HG02943 (cell line): ENCODE measurements at regions not wholly inside any gene's neighbourhood (a gene's known extent, or its start where the extent isn't known, plus 50 kb on each side); places are given as distances from the start of the nearest gene placed in this dataset.
"Not testable (repeated sequence)": the region's sequence is repeated elsewhere in the genome, so short reads cannot be mapped to it uniquely, and the experiment has no call there.

Source experiments
- ATAC-seq: cut with Tn5 transposase; IDR thresholded peaks from one replicate; pipeline ENCODE4 v1.9.1; 2021; ENCODE audit warnings: mild to moderate bottlenecking, low read depth, moderate library complexity; ENCODE audit not compliant: unreplicated experiment

- no peak for ATAC-seq
These were observed 1490.0 kb upstream of the GBE1 start for GRCh38 chr3:83251490-83251889.

DNA sequence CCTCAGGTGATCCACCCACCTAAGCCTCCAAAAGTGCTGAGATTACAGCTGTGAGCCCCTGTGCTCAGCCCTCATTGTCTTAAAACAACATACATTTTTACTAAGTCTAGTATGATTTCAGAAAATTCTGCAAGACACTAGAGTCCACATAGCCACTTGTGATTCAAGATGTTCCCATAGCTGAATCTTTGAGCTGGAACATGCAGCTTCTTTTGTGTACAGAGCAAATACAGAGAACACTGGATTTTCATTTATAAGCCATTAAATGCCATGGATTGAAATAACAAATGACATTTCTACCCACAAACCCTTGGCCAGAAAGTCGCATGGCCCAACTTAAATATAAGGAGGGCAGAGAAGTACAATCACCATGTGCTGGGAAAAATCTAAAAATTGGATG, 1489.2 kb upstream of the GBE1 start:
- ATAC-seq, result no peak

- no peak for ATAC-seq
These were observed 1487.0 kb upstream of the GBE1 start for GRCh38 chr3:83248454-83248853.

- no peak for ATAC-seq
These were observed 1473.9 kb upstream of the GBE1 start for GRCh38 chr3:83235180-83235814.

DNA sequence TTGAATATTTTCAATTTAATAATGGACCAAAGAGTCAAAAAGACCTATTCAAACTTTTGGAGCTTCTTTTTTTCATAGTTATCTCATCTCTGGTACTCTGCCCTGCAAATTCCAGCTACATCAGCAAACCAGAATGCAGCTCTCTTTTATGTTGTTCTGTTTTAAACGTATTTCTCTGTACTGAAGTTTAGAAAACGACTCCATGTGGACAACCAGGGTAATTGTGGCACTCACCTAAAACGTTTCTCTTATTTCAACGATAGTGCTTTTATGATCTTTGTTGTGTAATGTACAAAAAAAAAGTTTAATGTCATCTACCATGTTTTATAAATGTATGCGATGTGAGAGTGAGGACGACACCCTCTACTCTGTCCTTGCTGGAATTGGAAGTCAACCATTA, 1472.3 kb upstream of the GBE1 start:
- ATAC-seq, result no peak

DNA sequence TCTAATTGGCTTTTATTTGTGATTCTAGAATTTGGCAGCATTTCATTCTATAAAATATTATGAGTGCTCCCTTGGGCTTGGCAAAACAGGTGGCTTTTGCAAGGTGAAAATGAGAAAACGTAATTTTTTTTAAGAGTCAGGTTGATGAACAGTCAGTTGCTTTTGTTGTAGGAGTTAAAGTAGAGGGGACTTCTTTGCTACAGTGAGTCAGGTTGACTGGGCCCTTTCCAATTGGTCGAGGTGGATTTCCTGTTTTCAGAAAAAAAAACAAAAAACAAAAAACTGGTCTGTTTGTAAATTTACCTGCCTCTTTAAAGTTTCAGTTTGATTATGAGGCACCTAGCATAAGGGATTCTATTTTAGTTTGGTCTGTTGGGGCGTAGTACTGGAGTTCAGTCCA, 1469.4 kb upstream of the GBE1 start:
- ATAC-seq, result no peak

- no peak for ATAC-seq
These were observed 1468.9 kb upstream of the GBE1 start for GRCh38 chr3:83230376-83230775.

GRCh38 chr3:83226751-83227150, 1465.3 kb upstream of the GBE1 start:
- ATAC-seq, result no peak

- ATAC-seq, result no peak
These were observed 1462.8 kb upstream of the GBE1 start for GRCh38 chr3:83224101-83224868.

GRCh38 chr3:83218383-83219200, 1457.1 kb upstream of the GBE1 start:
- ATAC-seq, result no peak

DNA sequence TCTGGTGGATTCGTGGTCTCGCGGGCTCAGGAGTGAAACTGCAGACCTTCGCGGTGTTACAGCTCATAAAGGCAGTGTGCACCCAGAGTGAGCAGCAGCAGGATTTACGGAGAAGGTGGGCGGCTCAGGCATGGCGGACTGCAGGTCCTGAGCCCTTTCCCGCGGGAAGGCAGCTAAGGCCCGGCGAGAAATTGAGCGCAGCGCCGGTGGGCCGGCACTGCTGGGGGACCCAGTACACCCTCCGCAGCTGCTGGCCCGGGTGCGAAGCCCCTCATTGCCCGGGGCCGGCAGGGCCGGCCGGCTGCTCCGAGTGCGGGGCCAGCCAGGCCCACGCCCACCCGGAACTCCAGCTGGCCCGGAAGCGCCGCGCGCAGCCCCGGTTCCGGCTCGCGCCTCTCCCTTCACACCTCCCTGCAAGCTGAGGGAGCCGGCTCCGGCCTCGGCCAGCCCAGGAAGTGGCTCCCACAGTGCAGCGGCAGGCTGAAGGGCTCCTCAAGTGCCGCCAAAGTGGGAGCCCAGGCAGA, 1456.2 kb upstream of the GBE1 start:
- not testable (repeated sequence) for ATAC-seq

- ATAC-seq, result no peak
These were observed 1455.6 kb upstream of the GBE1 start for GRCh38 chr3:83216919-83217594.

- ATAC-seq, result no peak
These were observed 1433.8 kb upstream of the GBE1 start for GRCh38 chr3:83195243-83195642.

GRCh38 chr3:83193526-83193925, 1432.1 kb upstream of the GBE1 start:
- no peak for ATAC-seq

DNA sequence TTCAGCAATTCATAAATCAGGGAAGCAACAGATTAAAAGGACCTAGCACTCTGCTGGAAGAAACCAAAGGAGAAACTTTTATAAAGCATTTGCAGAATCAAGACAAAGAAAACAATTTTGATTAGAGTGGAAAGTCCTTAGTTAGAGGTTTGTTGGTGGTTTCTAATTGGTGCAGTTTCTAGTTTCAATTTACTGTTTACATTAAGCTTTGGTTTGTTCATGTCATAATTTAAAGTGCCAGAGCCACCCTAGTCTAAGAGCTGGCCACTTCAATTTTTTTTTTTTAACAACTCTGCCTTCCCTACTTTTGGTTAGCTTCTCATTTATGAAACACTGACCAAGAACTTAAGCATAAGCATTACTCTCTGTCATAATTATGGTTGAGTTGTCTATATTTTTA, 1428.2 kb upstream of the GBE1 start:
- no peak for ATAC-seq

DNA sequence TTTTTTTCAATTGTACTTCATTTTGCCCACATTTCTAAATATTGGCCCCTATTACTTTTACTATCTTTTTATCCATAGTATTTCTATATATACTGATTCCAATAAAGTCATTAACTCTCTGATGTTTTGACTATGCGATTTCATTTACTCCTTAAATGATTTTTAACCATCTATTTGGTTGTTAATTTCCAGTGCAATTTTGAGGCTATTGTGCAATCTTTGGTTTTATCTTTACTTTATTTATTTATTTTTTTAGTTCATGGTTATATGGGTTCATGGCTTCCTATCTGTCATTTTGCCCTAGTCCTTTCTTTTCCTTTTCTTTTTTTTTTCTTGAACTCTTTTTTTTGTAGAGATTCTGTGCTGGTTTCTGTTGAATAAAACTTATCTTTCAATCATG, 1408.0 kb upstream of the GBE1 start:
- ATAC-seq, result no peak

DNA sequence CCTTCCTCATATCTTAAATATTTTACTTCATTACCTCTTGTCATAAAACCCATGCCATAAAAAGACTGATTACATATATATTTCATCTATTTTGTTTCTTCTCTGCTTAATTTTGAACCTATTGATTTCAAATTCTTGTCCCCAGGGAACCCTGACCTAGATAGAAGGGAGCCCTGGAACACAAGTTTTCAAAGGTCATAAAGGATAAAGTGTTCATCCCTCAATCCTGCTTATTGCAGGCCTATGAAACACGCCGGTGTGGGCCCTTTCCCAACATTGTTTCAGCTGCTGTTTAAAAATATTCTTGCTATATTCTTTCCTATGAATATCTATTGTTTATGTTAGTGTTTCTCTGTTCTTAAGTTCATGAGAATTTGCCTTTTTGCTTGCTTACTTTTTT, 1389.5 kb upstream of the GBE1 start:
- ATAC-seq, result no peak

DNA sequence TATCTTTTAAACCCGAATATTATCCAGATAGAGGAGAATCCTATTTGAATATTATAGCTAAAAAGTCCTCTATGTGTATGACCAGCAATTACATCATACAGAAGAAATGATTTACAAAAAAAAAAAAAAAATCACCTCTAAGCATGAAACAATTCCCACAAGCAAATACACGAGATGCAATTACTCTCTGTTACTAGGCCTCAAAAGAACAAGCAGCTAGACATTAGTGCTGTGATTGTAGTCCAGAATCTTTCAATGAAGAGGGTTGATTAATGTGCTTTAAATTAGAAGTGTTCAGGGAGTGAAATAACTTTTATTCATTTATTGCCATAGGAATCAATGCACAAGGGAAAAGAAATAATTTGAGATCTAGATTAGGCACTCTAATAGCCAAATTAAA, 1379.5 kb upstream of the GBE1 start:
- ATAC-seq, result no peak

GRCh38 chr3:83131236-83131635, 1369.8 kb upstream of the GBE1 start:
- ATAC-seq, result no peak

- no peak for ATAC-seq
These were observed 1361.4 kb upstream of the GBE1 start for GRCh38 chr3:83122774-83123350.
